ENCODE measurements at regions not wholly inside any gene's neighbourhood (a gene's known extent, or its start where the extent isn't known, plus 50 kb on each side); places are given as distances from the start of the nearest gene placed in this dataset.
"Not testable (repeated sequence)": the region's sequence is repeated elsewhere in the genome, so short reads cannot be mapped to it uniquely, and the experiment has no call there.

DNA sequence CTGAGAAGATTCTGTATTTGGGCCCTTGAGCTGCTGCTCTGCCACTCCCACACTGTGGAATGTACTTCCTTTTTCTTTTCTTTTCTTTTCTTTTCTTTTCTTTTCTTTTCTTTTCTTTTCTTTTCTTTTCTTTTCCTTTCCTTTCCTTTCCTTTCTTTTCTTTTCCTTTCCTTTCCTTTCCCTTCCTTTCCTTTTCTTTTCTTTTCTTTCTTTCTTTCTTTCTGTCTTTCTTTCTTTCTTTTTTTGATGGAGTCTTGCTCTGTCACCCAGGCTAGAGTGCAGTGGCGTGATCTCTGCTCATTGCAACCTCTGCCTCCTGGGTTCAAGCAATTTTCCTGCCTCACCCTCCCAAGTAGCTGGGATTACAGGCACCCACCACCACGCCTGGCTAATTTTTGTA is 89.8 kb downstream of the DNAAF6 start:
- H3K4me1 Mint-ChIP-seq; ATAC-seq; H3K27ac Mint-ChIP-seq; H3K36me3 Mint-ChIP-seq; H3K4me3 Mint-ChIP-seq; DNase-seq (ENCODE audit: low spot score in 2 of 2); H3K9me3 Mint-ChIP-seq: not testable (repeated sequence)

GRCh38 chrX:107298276-107298675 is 91.9 kb downstream of the DNAAF6 start:
- ATAC-seq (no peak), DNase-seq (ENCODE audit: low spot score in 2 of 2) (no peak)
- H3K9me3 Mint-ChIP-seq = no peaks in the 10 kb centered on the region
- no peaks in the 10 kb centered on the region for H3K36me3 Mint-ChIP-seq
- no peaks in the 10 kb centered on the region for H3K4me1 Mint-ChIP-seq
- no peak overlapping the region for H3K4me3 Mint-ChIP-seq
- H3K27ac Mint-ChIP-seq = no peak overlapping the region

DNA sequence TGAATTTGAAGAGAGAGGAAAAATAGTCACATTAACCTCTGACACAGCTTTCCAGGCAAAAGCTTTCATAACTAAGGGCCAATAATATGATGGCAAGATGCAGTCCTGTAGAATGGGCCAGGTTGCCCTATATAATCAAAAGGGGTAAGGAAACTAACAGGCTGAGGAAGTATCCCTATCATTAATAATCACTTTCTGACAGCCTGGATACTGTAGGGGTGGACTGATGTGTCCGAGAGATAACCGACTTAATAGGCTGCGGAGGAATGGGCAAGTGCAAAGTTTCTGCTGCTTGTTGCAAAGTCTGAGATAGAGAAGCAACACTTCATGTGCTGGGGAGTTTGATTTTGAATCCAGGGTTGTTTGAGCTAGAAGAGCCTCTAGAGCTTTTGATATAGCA is 94.8 kb downstream of the DNAAF6 start:
- ATAC-seq (no peak), DNase-seq (ENCODE audit: low spot score in 2 of 2) (no peak)
- Mint-ChIP-seq H3K27ac (no peak overlapping the region), H3K4me3 (no peak overlapping the region), H3K36me3 (no peaks in the 10 kb centered on the region), H3K9me3 (peaks cover 2% of the 10 kb centered on the region), H3K4me1 (no peaks in the 10 kb centered on the region)

DNA sequence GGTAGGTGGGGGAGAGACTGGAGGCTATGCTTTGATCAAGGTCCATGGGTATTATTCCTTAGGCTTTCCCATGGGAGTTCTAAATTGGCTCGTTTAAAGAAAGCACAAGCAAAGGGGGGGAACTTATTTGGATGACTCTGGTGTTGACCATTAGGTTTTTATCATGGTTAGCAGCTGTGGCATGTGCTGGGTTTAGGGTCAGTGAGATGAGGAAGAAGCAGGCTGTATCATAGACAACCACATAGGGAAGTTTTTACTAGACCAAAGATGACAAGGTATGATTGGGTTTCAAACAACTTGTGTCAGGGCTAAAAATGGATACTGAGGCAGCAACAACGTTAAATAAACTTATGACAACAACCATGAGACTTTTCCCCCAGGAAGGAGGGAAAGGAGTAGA is 97.7 kb downstream of the DNAAF6 start:
- no peak overlapping the region for H3K4me3 Mint-ChIP-seq
- no peaks in the 10 kb centered on the region for H3K4me1 Mint-ChIP-seq
- H3K9me3 Mint-ChIP-seq = peaks cover 2% of the 10 kb centered on the region
- H3K27ac Mint-ChIP-seq = no peak overlapping the region
- ATAC-seq (no peak), DNase-seq (ENCODE audit: low spot score in 2 of 2) (no peak)
- no peaks in the 10 kb centered on the region for H3K36me3 Mint-ChIP-seq

- ATAC-seq (no peak), DNase-seq (ENCODE audit: low spot score in 2 of 2) (no peak)
- Mint-ChIP-seq H3K36me3 (no peaks in the 10 kb centered on the region), H3K9me3 (no peaks in the 10 kb centered on the region), H3K4me1 (no peaks in the 10 kb centered on the region), H3K27ac (no peak overlapping the region), H3K4me3 (no peak overlapping the region)
Observed at GRCh38 chrX:107323786-107324492, 117.5 kb downstream of the DNAAF6 start.

- no peak overlapping the region for H3K4me3 Mint-ChIP-seq
- H3K36me3 Mint-ChIP-seq = no peaks in the 10 kb centered on the region
- H3K27ac Mint-ChIP-seq = no peak overlapping the region
- H3K9me3 Mint-ChIP-seq = no peaks in the 10 kb centered on the region
- DNase-seq (ENCODE audit: low spot score in 2 of 2) = peak in 1 of 2 donors; percentile 46
- peak; percentile 37 for ATAC-seq
- no peaks in the 10 kb centered on the region for H3K4me1 Mint-ChIP-seq
Observed at GRCh38 chrX:107324493-107325310, 118.3 kb downstream of the DNAAF6 start.

- ATAC-seq (no peak), DNase-seq (ENCODE audit: low spot score in 2 of 2) (no peak)
- H3K27ac Mint-ChIP-seq = no peak overlapping the region
- H3K36me3 Mint-ChIP-seq = no peaks in the 10 kb centered on the region
- H3K4me3 Mint-ChIP-seq = no peak overlapping the region
- H3K4me1 Mint-ChIP-seq = no peaks in the 10 kb centered on the region
- H3K9me3 Mint-ChIP-seq = no peaks in the 10 kb centered on the region
Observed at GRCh38 chrX:107325467-107325866, 119.1 kb downstream of the DNAAF6 start.

- no peaks in the 10 kb centered on the region for H3K4me1 Mint-ChIP-seq
- no peaks in the 10 kb centered on the region for H3K36me3 Mint-ChIP-seq
- H3K27ac Mint-ChIP-seq = no peak overlapping the region
- H3K9me3 Mint-ChIP-seq = no peaks in the 10 kb centered on the region
- H3K4me3 Mint-ChIP-seq = no peak overlapping the region
- no peak for ATAC-seq
- no peak for DNase-seq (ENCODE audit: low spot score in 2 of 2)
Observed at GRCh38 chrX:107348051-107348450, 101.4 kb upstream of the FRMPD3 start.

- Mint-ChIP-seq H3K4me1 (no peaks in the 10 kb centered on the region), H3K36me3 (no peaks in the 10 kb centered on the region), H3K27ac (no peak overlapping the region), H3K9me3 (no peaks in the 10 kb centered on the region), H3K4me3 (no peak overlapping the region)
- no peak for ATAC-seq
- DNase-seq (ENCODE audit: low spot score in 2 of 2) = no peak
Observed at GRCh38 chrX:107348990-107349389, 100.5 kb upstream of the FRMPD3 start.

GRCh38 chrX:107355533-107355932 is 93.9 kb upstream of the FRMPD3 start:
- H3K4me3 Mint-ChIP-seq = no peak overlapping the region
- no peak for ATAC-seq
- no peak overlapping the region for H3K27ac Mint-ChIP-seq
- no peaks in the 10 kb centered on the region for H3K9me3 Mint-ChIP-seq
- no peak for DNase-seq (ENCODE audit: low spot score in 2 of 2)
- no peaks in the 10 kb centered on the region for H3K4me1 Mint-ChIP-seq
- H3K36me3 Mint-ChIP-seq = no peaks in the 10 kb centered on the region

- DNase-seq (ENCODE audit: low spot score in 2 of 2) (no peak), ATAC-seq (no peak)
- Mint-ChIP-seq H3K4me1 (no peaks in the 10 kb centered on the region), H3K36me3 (no peaks in the 10 kb centered on the region), H3K27ac (no peak overlapping the region), H3K9me3 (no peaks in the 10 kb centered on the region), H3K4me3 (no peak overlapping the region)
Observed at GRCh38 chrX:107360788-107361360, 88.6 kb upstream of the FRMPD3 start.

GRCh38 chrX:107370185-107370584 is 79.3 kb upstream of the FRMPD3 start:
- ATAC-seq; H3K27ac Mint-ChIP-seq; H3K4me1 Mint-ChIP-seq; DNase-seq (ENCODE audit: low spot score in 2 of 2); H3K4me3 Mint-ChIP-seq; H3K9me3 Mint-ChIP-seq; H3K36me3 Mint-ChIP-seq: not testable (repeated sequence)

DNA sequence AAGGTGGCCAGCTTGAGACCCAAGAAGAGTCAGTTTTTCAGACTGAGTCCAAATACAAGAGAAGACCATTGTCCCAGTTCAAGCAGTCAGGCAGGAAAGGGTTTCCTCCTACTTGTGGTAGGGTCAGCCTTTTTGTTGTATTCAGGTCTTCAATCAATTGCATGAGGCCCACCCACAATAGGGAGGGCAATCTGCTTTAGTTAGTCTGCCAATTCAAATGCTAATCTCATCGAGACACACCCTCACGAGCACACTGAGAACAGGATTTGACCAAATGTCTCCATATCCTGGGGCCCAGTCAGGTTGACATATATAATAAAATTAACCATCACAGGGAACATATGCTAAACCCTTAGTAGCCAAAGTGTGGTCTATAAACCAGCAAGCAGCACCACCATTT is 75.3 kb upstream of the FRMPD3 start:
- no peak overlapping the region for H3K4me3 Mint-ChIP-seq
- DNase-seq (ENCODE audit: low spot score in 2 of 2) (no peak), ATAC-seq (no peak)
- H3K9me3 Mint-ChIP-seq = no peaks in the 10 kb centered on the region
- no peaks in the 10 kb centered on the region for H3K4me1 Mint-ChIP-seq
- H3K36me3 Mint-ChIP-seq = no peaks in the 10 kb centered on the region
- H3K27ac Mint-ChIP-seq = no peak overlapping the region

GRCh38 chrX:107374831-107375230 is 74.6 kb upstream of the FRMPD3 start:
- Mint-ChIP-seq H3K36me3 (no peaks in the 10 kb centered on the region), H3K27ac (no peak overlapping the region), H3K9me3 (no peaks in the 10 kb centered on the region), H3K4me3 (no peak overlapping the region), H3K4me1 (no peaks in the 10 kb centered on the region)
- DNase-seq (ENCODE audit: low spot score in 2 of 2) = no peak
- no peak for ATAC-seq

DNA sequence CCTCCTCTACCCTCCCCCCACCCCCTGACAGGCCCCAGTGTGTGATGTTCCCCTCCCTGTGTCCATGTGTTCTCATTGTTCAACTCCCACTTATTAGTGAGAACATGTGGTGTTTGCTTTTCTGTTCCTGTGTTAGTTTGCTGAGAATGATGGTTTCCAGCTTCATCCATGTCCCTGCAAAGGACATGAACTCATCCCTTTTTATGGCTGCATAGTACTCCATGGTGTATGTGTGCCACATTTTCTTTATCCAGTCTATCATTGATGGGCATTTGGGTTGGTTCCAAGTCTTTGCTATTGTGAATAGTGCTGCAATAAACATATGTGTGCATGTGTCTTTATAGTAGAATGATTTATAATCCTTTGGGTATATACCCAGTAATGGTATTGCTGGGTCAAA is 73.3 kb upstream of the FRMPD3 start:
- DNase-seq (ENCODE audit: low spot score in 2 of 2); H3K36me3 Mint-ChIP-seq; H3K27ac Mint-ChIP-seq; H3K4me1 Mint-ChIP-seq; H3K4me3 Mint-ChIP-seq; ATAC-seq; H3K9me3 Mint-ChIP-seq: not testable (repeated sequence)

All from stimulated activated effector memory CD8-positive, alpha-beta T cell treated with anti-CD3 and anti-CD28 coated beads, Interleukin-12 subunit alpha, Interleukin-12 subunit beta, amount 100 ng/mL, for 72 hours (primary cell).